ENCODE measurements at regions not wholly inside any gene's neighbourhood (a gene's known extent, or its start where the extent isn't known, plus 50 kb on each side); places are given as distances from the start of the nearest gene placed in this dataset.

DNA sequence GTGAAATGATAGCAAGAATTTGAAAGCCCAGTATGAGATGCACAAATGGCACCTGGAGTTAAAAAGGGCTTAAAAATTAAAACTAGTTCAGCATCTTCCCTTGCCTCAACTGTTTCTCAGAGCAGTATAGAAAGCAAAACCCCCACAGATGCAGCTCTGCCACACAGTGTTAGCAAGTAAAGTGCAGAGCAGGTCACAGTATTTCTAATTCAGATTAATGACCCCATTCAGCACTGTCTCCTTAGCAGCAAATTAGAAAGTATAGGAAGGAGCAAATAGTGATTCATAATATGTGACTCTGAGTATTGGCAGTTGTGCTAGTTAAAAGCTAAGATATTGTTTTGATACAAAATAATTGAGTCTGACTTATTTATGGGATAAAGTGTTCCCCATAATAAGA is 73.8 kb upstream of the CCDC85A start:
- TF ChIP-seq, protein P1, sequence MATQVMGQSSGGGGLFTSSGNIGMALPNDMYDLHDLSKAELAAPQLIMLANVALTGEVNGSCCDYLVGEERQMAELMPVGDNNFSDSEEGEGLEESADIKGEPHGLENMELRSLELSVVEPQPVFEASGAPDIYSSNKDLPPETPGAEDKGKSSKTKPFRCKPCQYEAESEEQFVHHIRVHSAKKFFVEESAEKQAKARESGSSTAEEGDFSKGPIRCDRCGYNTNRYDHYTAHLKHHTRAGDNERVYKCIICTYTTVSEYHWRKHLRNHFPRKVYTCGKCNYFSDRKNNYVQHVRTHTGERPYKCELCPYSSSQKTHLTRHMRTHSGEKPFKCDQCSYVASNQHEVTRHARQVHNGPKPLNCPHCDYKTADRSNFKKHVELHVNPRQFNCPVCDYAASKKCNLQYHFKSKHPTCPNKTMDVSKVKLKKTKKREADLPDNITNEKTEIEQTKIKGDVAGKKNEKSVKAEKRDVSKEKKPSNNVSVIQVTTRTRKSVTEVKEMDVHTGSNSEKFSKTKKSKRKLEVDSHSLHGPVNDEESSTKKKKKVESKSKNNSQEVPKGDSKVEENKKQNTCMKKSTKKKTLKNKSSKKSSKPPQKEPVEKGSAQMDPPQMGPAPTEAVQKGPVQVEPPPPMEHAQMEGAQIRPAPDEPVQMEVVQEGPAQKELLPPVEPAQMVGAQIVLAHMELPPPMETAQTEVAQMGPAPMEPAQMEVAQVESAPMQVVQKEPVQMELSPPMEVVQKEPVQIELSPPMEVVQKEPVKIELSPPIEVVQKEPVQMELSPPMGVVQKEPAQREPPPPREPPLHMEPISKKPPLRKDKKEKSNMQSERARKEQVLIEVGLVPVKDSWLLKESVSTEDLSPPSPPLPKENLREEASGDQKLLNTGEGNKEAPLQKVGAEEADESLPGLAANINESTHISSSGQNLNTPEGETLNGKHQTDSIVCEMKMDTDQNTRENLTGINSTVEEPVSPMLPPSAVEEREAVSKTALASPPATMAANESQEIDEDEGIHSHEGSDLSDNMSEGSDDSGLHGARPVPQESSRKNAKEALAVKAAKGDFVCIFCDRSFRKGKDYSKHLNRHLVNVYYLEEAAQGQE (IDR thresholded peaks at IDR 0.05; ENCODE audit: low read depth), result no peak
- TF ChIP-seq CEBPB (IDR thresholded peaks at IDR 0.05) (no peak), FOXM1 (IDR thresholded peaks at IDR 0.05; ENCODE audit: borderline replicate concordance, low read depth) (no peak), TAF1 (IDR thresholded peaks at IDR 0.05; ENCODE audit: low read depth) (no peak)
- TF ChIP-seq, protein P2, sequence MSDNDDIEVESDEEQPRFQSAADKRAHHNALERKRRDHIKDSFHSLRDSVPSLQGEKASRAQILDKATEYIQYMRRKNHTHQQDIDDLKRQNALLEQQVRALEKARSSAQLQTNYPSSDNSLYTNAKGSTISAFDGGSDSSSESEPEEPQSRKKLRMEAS (IDR thresholded peaks at IDR 0.05), result no peak

DNA sequence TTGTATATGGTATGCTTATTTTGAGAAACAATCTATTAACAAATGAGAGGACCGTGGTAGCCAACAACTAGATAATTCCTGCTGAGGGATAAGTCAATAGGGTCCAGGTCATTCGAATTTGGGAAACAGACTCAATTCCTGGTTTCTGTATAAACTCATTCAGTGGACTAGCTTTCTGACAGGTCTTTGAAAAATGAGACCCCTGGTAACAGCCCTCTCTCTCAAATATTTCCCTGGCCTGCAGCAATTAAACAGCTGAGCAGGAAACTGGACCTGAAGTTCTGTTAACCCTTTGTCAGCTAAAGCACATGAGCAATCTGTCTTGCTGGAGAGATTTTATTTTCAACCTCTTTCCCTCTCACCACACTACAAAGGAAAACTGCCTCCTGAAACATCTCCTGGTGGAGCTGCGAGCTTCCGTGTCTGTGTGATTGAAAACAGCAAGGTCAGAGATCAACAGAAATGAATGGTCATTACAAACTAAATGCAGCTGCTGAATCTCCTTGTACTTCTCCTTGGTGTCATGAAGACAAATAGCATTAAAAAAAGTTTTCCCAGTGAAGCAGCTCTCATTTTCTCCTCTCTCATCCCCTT is 70.3 kb upstream of the CCDC85A start:
- TF ChIP-seq TEAD4 (IDR thresholded peaks at IDR 0.05) (no peak), FOXM1 (IDR thresholded peaks at IDR 0.05; ENCODE audit: borderline replicate concordance, low read depth) (no peak), YY1 (IDR thresholded peaks at IDR 0.05; ENCODE audit: low read depth) (no peak), RAD21 (IDR thresholded peaks at IDR 0.05; ENCODE audit: low read depth) (no peak), CEBPB (IDR thresholded peaks at IDR 0.05) (no peak), CREB1 (IDR thresholded peaks at IDR 0.05; ENCODE audit: low read depth) (no peak), NFIC (IDR thresholded peaks at IDR 0.05) (no peak), EP300 (IDR thresholded peaks at IDR 0.05; ENCODE audit: borderline replicate concordance) (no peak), EGR1 (IDR thresholded peaks at IDR 0.05) (no peak), TCF12 (IDR thresholded peaks at IDR 0.05; ENCODE audit: low read depth) (no peak), ZBTB7A (IDR thresholded peaks at IDR 0.05; ENCODE audit: low read depth) (no peak), TAF1 (IDR thresholded peaks at IDR 0.05; ENCODE audit: low read depth) (no peak)
- TF ChIP-seq, protein P3, sequence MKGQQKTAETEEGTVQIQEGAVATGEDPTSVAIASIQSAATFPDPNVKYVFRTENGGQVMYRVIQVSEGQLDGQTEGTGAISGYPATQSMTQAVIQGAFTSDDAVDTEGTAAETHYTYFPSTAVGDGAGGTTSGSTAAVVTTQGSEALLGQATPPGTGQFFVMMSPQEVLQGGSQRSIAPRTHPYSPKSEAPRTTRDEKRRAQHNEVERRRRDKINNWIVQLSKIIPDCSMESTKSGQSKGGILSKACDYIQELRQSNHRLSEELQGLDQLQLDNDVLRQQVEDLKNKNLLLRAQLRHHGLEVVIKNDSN (IDR thresholded peaks at IDR 0.05), result no peak
- TF ChIP-seq, protein P1 (IDR thresholded peaks at IDR 0.05; ENCODE audit: low read depth), result no peak
- TF ChIP-seq, protein P2 (IDR thresholded peaks at IDR 0.05), result no peak

DNA sequence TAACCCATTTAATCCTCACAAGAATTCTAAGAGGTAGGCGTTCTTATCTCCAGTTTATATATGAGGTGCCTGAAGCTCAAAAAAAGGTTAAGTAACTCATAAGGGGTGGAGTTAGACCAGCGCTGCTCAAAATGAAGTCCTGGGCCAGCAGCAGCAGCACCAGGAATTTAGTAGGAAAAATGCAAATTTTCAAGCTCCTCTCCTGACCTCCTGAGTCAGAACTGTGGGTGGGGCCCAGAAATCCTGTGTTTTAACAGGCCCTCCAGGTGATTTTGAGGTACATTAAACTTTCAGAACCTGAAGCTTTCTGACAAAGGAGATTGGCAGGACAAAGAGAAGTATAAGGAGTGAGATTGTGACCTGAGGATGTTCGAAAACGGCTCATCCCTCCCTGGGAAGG is 66.0 kb upstream of the CCDC85A start:
- no peak for TF ChIP-seq RAD21 (IDR thresholded peaks at IDR 0.05; ENCODE audit: low read depth)
- TF ChIP-seq TCF12 (IDR thresholded peaks at IDR 0.05; ENCODE audit: low read depth), result no peak

DNA sequence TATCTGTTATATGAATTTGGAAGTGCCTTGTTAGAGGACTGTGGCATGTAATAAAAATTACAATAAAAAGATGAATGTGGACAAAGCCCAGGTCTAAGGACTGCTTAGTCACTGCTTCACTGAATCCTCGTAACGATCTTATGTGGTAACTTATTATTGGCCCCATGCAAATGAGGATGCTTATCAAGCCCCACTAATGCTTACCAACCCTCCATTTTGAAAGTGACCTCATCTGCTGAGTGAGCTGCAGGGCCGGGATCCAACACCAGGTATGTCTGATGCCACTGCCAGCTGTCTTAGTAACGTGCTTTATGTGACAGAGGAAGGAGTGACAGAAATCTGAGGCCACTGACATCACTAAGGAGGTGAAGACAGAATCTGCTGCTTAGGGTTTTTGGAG is 65.3 kb upstream of the CCDC85A start:
- TF ChIP-seq CREB1 (IDR thresholded peaks at IDR 0.05; ENCODE audit: low read depth) (no peak), CEBPB (IDR thresholded peaks at IDR 0.05) (no peak), NFIC (IDR thresholded peaks at IDR 0.05) (no peak), RAD21 (IDR thresholded peaks at IDR 0.05; ENCODE audit: low read depth) (no peak), EP300 (IDR thresholded peaks at IDR 0.05; ENCODE audit: borderline replicate concordance) (no peak), YY1 (IDR thresholded peaks at IDR 0.05; ENCODE audit: low read depth) (no peak), ZBTB7A (IDR thresholded peaks at IDR 0.05; ENCODE audit: low read depth) (no peak), FOXM1 (IDR thresholded peaks at IDR 0.05; ENCODE audit: borderline replicate concordance, low read depth) (no peak), TEAD4 (IDR thresholded peaks at IDR 0.05) (no peak), EGR1 (IDR thresholded peaks at IDR 0.05) (no peak), TCF12 (IDR thresholded peaks at IDR 0.05; ENCODE audit: low read depth) (no peak), TAF1 (IDR thresholded peaks at IDR 0.05; ENCODE audit: low read depth) (no peak)
- TF ChIP-seq, protein P3 (IDR thresholded peaks at IDR 0.05), result no peak
- TF ChIP-seq, protein P2 (IDR thresholded peaks at IDR 0.05), result no peak
- TF ChIP-seq, protein P1 (IDR thresholded peaks at IDR 0.05; ENCODE audit: low read depth), result no peak
